Neural progenitor cell (in vitro differentiated cells): ENCODE measurements at regions not wholly inside any gene's neighbourhood (a gene's known extent, or its start where the extent isn't known, plus 50 kb on each side); places are given as distances from the start of the nearest gene placed in this dataset.

ENCODE experiments used
- DNase-seq: peaks from one replicate; pipeline ENCODE4 v3.0.0-alpha.2; 2016; ENCODE audit warnings: low spot score
- H2AFZ ChIP-seq: fragments of 200-600 bp; sonication (generic); replicated peaks from 2 replicates; pipeline ENCODE4 v1.6.1; 2016; ENCODE audit warnings: antibody characterized with exemption
- H3F3A ChIP-seq: fragments of 200-600 bp; sonication (generic); 2 replicates; pipeline ENCODE4 v1.6.1; 2016; ENCODE audit warnings: antibody characterized with exemption, low read depth
- H3K27ac ChIP-seq: fragments of 200-600 bp; sonication (generic); 2 replicates; pipeline ENCODE4 v1.5.1; 2016; ENCODE audit warnings: mild to moderate bottlenecking
- H3K27me3 ChIP-seq: fragments of 200-600 bp; sonication (generic); 2 replicates; pipeline ENCODE4 v1.6.1; 2016; ENCODE audit warnings: mild to moderate bottlenecking, moderate library complexity
- H3K36me3 ChIP-seq: fragments of 200-600 bp; sonication (generic); 2 replicates; pipeline ENCODE4 v1.5.1; 2016
- H3K4me1 ChIP-seq: fragments of 200-600 bp; sonication (generic); 2 replicates; pipeline ENCODE4 v1.6.1; 2016; ENCODE audit warnings: mixed run types
- H3K4me2 ChIP-seq: fragments of 200-600 bp; sonication (generic); 2 replicates; pipeline ENCODE4 v1.6.1; 2016
- H3K4me3 ChIP-seq: fragments of 200-600 bp; sonication (generic); 2 replicates; pipeline ENCODE4 v1.5.1; 2016
- H3K79me2 ChIP-seq: fragments of 200-600 bp; sonication (generic); 2 replicates; pipeline ENCODE4 v1.6.1; 2016; ENCODE audit warnings: low read depth
- H3K9ac ChIP-seq: fragments of 200-600 bp; sonication (generic); 2 replicates; pipeline ENCODE4 v1.6.1; 2016
- H3K9me3 ChIP-seq: fragments of 200-600 bp; sonication (generic); 2 replicates; pipeline ENCODE4 v1.5.1; 2016; ENCODE audit warnings: low read depth
- H4K20me1 ChIP-seq: fragments of 200-600 bp; sonication (generic); 2 replicates; pipeline ENCODE4 v1.6.1; 2016; ENCODE audit warnings: low read depth
- H3K27ac Mint-ChIP-seq: 3 replicates; pipeline ENCODE4 v1.8.0; 2021; ENCODE audit warnings: mixed read lengths
- H3K27me3 Mint-ChIP-seq: 2 replicates; pipeline ENCODE4 v1.8.0; 2022; ENCODE audit warnings: low read depth, mild to moderate bottlenecking, inconsistent platforms, moderate library complexity, mixed read lengths; ENCODE audit not compliant: insufficient read depth
- H3K36me3 Mint-ChIP-seq: 3 replicates; pipeline ENCODE4 v1.8.0; 2021; ENCODE audit warnings: mixed read lengths
- H3K4me1 Mint-ChIP-seq: 3 replicates; pipeline ENCODE4 v1.8.0; 2021; ENCODE audit warnings: mixed read lengths
- H3K4me3 Mint-ChIP-seq: 3 replicates; pipeline ENCODE4 v1.8.0; 2021; ENCODE audit warnings: mild to moderate bottlenecking, moderate library complexity, mixed read lengths
- H3K9me3 Mint-ChIP-seq: 3 replicates; pipeline ENCODE4 v1.8.0; 2020; ENCODE audit warnings: mixed read lengths
- CTCF ChIP-seq: fragments of 200-600 bp; sonication (generic); IDR thresholded peaks from 2 replicates; pipeline ENCODE4 v1.5.1; 2017; ENCODE audit warnings: antibody characterized with exemption, mild to moderate bottlenecking
- EZH2 ChIP-seq: fragments of 200-600 bp; sonication (generic); IDR thresholded peaks from 2 replicates; pipeline ENCODE4 v1.6.1; 2017; ENCODE audit warnings: antibody characterized with exemption, mild to moderate bottlenecking, moderate library complexity
- EZH2phosphoT487 ChIP-seq: fragments of 200-600 bp; sonication (generic); IDR thresholded peaks from 2 replicates; pipeline ENCODE4 v1.6.1; 2017; ENCODE audit warnings: antibody characterized with exemption

GRCh38 chr1:229112832-229113548 is 157.9 kb upstream of the RAB4A start:
- no peak overlapping the region for H3K9ac ChIP-seq
- H3K4me3 Mint-ChIP-seq, result no peak overlapping the region
- H3K27ac Mint-ChIP-seq, result no peak overlapping the region
- H4K20me1 ChIP-seq, result no peaks in the 10 kb centered on the region
- H3K9me3 Mint-ChIP-seq, result no peaks in the 10 kb centered on the region
- no peak overlapping the region for H3K27ac ChIP-seq
- H3K4me3 ChIP-seq, result no peak overlapping the region
- peaks cover 20% of the 10 kb centered on the region for H3F3A ChIP-seq
- H3K27me3 Mint-ChIP-seq, result peaks cover 14% of the 10 kb centered on the region
- peaks cover 15% of the 10 kb centered on the region for H3K4me1 ChIP-seq
- H3K9me3 ChIP-seq, result no peaks in the 10 kb centered on the region
- H3K4me2 ChIP-seq, result no peak overlapping the region
- no peaks in the 10 kb centered on the region for H3K36me3 Mint-ChIP-seq
- H3K27me3 ChIP-seq, result no peaks in the 10 kb centered on the region
- DNase-seq, result no peak
- no peaks in the 10 kb centered on the region for H3K36me3 ChIP-seq
- H3K79me2 ChIP-seq, result no peaks in the 10 kb centered on the region
- H2AFZ ChIP-seq, result no peak overlapping the region
- peaks cover 28% of the 10 kb centered on the region for H3K4me1 Mint-ChIP-seq
- TF ChIP-seq CTCF, result no peak
- no peak for TF ChIP-seq EZH2
- TF ChIP-seq EZH2phosphoT487, result no peak

GRCh38 chr1:229114315-229114714 is 156.6 kb upstream of the RAB4A start:
- no peak for DNase-seq
- Mint-ChIP-seq H3K9me3 (peaks cover 5% of the 10 kb centered on the region), H3K4me1 (peaks cover 15% of the 10 kb centered on the region), H3K4me3 (no peak overlapping the region), H3K36me3 (no peaks in the 10 kb centered on the region), H3K27ac (no peak overlapping the region), H3K27me3 (peaks cover 14% of the 10 kb centered on the region)
- H3K4me1 ChIP-seq, result peaks cover 3% of the 10 kb centered on the region
- no peak overlapping the region for H3K27ac ChIP-seq
- peaks cover 14% of the 10 kb centered on the region for H3F3A ChIP-seq
- no peaks in the 10 kb centered on the region for H3K27me3 ChIP-seq
- H3K9me3 ChIP-seq, result no peaks in the 10 kb centered on the region
- no peak overlapping the region for H3K9ac ChIP-seq
- no peak overlapping the region for H3K4me3 ChIP-seq
- H2AFZ ChIP-seq, result no peak overlapping the region
- no peaks in the 10 kb centered on the region for H3K79me2 ChIP-seq
- no peaks in the 10 kb centered on the region for H3K36me3 ChIP-seq
- no peak overlapping the region for H3K4me2 ChIP-seq
- H4K20me1 ChIP-seq, result no peaks in the 10 kb centered on the region
- no peak for TF ChIP-seq EZH2
- no peak for TF ChIP-seq EZH2phosphoT487
- no peak for TF ChIP-seq CTCF

- H3K4me3 Mint-ChIP-seq, result no peak overlapping the region
- DNase-seq, result peak; percentile 31
- Histone ChIP-seq H3K27ac (no peak overlapping the region), H3F3A (peaks cover 14% of the 10 kb centered on the region), H3K4me3 (no peak overlapping the region), H3K4me2 (no peak overlapping the region), H2AFZ (peak overlapping the region; percentile 95), H3K27me3 (no peaks in the 10 kb centered on the region), H4K20me1 (no peaks in the 10 kb centered on the region), H3K9ac (no peak overlapping the region), H3K9me3 (no peaks in the 10 kb centered on the region), H3K4me1 (no peaks in the 10 kb centered on the region), H3K79me2 (no peaks in the 10 kb centered on the region), H3K36me3 (no peaks in the 10 kb centered on the region)
- peaks cover 10% of the 10 kb centered on the region for H3K4me1 Mint-ChIP-seq
- H3K9me3 Mint-ChIP-seq, result peaks cover 8% of the 10 kb centered on the region
- H3K27me3 Mint-ChIP-seq, result peaks cover 12% of the 10 kb centered on the region
- no peak for TF ChIP-seq EZH2
- no peak for TF ChIP-seq EZH2phosphoT487
- no peak for TF ChIP-seq CTCF
- no peaks in the 10 kb centered on the region for H3K36me3 Mint-ChIP-seq
- no peak overlapping the region for H3K27ac Mint-ChIP-seq
Observed at GRCh38 chr1:229114850-229115365, 156.0 kb upstream of the RAB4A start.
